ENCODE measurements at regions not wholly inside any gene's neighbourhood (a gene's known extent, or its start where the extent isn't known, plus 50 kb on each side); places are given as distances from the start of the nearest gene placed in this dataset.

DNA sequence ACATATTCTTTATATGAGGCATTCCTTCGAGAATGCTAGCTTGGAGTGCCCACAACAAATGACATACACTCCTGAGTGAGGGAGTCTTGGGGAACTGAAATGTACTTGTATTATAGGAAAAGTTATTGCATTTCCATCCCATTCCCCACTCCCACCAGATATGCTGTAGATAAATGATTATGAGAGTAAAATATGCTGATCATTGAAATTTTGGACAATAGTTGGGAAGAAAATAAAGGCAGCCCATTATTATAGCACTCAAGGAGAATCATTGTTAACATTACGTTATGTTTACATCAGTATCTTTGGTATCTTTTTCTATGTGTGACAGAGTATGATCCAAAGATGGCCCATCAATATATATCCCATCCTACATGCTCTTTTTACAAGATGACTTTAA lies 194.4 kb downstream of the GATA3 start:
- intact Hi-C loops (cut with DNase I), result no loop called here
- H3K27ac ChIP-seq, result no peak overlapping the region
- no peaks in the 10 kb centered on the region for H3K9me3 ChIP-seq
- no peaks in the 10 kb centered on the region for H3K36me3 ChIP-seq
- DNase-seq, result no peak
- 59 to 79% (median 68%) methylated on average over 2 of the region's 2 CpGs for WGBS, 3 donors
- H3K4me1 ChIP-seq (ENCODE audit: insufficient read depth), result no peaks in the 10 kb centered on the region
- no peaks in the 10 kb centered on the region for H3K27me3 ChIP-seq
- TF ChIP-seq EP300 (IDR thresholded peaks at IDR 0.05) (no peak), POLR2A (IDR thresholded peaks at IDR 0.05) (no peak)
- TF ChIP-seq, protein P1, sequence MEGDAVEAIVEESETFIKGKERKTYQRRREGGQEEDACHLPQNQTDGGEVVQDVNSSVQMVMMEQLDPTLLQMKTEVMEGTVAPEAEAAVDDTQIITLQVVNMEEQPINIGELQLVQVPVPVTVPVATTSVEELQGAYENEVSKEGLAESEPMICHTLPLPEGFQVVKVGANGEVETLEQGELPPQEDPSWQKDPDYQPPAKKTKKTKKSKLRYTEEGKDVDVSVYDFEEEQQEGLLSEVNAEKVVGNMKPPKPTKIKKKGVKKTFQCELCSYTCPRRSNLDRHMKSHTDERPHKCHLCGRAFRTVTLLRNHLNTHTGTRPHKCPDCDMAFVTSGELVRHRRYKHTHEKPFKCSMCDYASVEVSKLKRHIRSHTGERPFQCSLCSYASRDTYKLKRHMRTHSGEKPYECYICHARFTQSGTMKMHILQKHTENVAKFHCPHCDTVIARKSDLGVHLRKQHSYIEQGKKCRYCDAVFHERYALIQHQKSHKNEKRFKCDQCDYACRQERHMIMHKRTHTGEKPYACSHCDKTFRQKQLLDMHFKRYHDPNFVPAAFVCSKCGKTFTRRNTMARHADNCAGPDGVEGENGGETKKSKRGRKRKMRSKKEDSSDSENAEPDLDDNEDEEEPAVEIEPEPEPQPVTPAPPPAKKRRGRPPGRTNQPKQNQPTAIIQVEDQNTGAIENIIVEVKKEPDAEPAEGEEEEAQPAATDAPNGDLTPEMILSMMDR (IDR thresholded peaks at IDR 0.05), result no peak
- H3K4me3 ChIP-seq, result no peak overlapping the region

DNA sequence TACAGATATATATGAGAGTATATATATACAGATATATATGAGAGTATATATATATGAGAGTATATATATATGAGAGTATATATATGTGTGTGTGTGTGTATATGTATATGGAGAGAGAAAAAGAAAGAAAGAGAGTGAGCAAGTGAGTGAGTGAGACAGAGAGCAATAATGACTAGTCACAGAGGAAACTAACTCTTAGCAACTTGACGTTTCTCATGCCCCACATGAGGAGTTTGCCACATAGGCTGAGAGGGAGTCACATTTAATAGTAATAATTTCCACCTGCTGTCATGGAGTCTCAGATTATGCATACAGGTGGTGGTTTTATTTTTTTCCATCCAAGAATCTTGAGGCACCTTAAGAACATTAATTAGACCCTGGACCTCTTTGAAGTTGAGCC lies 199.9 kb downstream of the GATA3 start:
- no peaks in the 10 kb centered on the region for H3K4me1 ChIP-seq (ENCODE audit: insufficient read depth)
- no peaks in the 10 kb centered on the region for H3K27me3 ChIP-seq
- H3K9me3 ChIP-seq, result no peaks in the 10 kb centered on the region
- intact Hi-C loops (cut with DNase I), result no loop called here
- TF ChIP-seq POLR2A (IDR thresholded peaks at IDR 0.05) (no peak), EP300 (IDR thresholded peaks at IDR 0.05) (no peak)
- TF ChIP-seq, protein P1 (IDR thresholded peaks at IDR 0.05), result no peak
- WGBS, 3 donors, result 28 to 45% (median 41%) methylated on average over 1 of the region's 1 CpG
- no peak overlapping the region for H3K27ac ChIP-seq
- H3K4me3 ChIP-seq, result no peak overlapping the region
- no peak for DNase-seq
- no peaks in the 10 kb centered on the region for H3K36me3 ChIP-seq

DNA sequence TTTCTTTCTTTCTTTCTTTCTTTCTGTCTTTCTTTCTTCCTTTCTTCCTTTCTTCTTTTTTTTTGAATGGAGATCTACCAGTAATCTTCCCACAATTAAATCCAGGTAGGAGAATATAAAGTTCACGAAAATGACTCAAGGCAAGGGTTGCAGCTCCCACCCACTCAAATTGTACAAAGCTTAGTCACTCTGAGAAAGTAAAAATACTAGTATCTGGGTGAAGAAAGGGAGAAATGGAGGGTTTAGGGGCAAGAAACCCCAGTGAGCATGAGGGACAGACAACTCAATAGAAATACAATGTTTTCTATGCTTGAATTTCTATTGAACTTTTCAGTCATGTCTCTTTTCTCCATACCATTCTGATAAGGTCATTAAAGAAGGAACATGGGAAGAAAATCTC lies 200.8 kb downstream of the GATA3 start:
- TF ChIP-seq EP300 (IDR thresholded peaks at IDR 0.05) (no peak), POLR2A (IDR thresholded peaks at IDR 0.05) (no peak)
- TF ChIP-seq, protein P1 (IDR thresholded peaks at IDR 0.05), result no peak
- Histone ChIP-seq H3K4me1 (ENCODE audit: insufficient read depth) (no peaks in the 10 kb centered on the region), H3K27ac (no peak overlapping the region), H3K36me3 (no peaks in the 10 kb centered on the region), H3K4me3 (no peak overlapping the region), H3K9me3 (no peaks in the 10 kb centered on the region), H3K27me3 (no peaks in the 10 kb centered on the region)
- intact Hi-C loops (cut with DNase I), result no loop called here
- 64 to 73% (median 72%) methylated on average over 1 of the region's 1 CpG for WGBS, 3 donors
- no peak for DNase-seq

DNA sequence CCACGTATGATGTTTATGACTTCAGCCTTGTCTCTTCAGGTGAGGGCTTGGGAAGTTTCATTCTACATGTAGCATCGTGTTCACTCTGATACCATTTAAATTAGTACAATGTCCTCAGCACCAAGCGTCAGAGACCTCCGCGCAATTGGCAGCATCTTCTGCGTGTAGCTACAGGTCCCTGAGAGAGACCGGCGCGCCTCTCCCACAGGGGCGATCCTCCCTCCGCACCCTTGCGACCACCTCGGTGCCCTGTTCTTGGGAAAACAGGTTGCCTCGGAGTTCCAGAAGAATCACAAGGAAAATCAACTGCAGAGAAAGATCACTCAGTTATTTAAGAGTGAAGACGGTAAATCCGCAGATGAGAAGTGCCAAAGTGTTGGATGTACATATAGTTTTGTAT lies 206.2 kb downstream of the GATA3 start:
- Histone ChIP-seq H3K4me3 (no peak overlapping the region), H3K27me3 (no peaks in the 10 kb centered on the region), H3K4me1 (ENCODE audit: insufficient read depth) (no peaks in the 10 kb centered on the region), H3K9me3 (no peaks in the 10 kb centered on the region), H3K36me3 (no peaks in the 10 kb centered on the region), H3K27ac (no peak overlapping the region)
- TF ChIP-seq EP300 (IDR thresholded peaks at IDR 0.05), result no peak
- TF ChIP-seq, protein P1 (IDR thresholded peaks at IDR 0.05), result no peak
- TF ChIP-seq POLR2A (IDR thresholded peaks at IDR 0.05), result no peak
- no peak for DNase-seq
- intact Hi-C loops (cut with DNase I), result no loop called here
- WGBS, 3 donors, result 89 to 90% (median 89%) methylated on average over 16 of the region's 16 CpGs

DNA sequence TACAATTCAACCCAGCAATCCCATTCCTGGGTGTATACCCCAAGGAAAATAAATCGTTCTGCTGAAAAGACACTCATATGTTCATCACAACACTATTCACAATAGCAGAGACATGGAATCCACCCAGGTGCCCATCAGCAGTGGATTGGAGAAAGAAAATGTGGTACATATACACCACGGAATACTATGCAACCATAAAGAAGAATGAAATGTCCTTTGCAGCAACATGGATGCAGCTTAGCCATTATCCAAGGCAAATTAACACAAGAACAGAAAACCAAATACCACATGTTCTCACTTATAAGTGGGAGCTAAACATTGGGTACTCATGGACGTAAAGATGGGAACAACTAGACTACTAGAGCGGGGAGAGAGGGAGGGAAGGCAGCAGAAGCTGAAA lies 207.8 kb downstream of the GATA3 start:
- TF ChIP-seq EP300 (IDR thresholded peaks at IDR 0.05) (no peak), POLR2A (IDR thresholded peaks at IDR 0.05) (no peak)
- TF ChIP-seq, protein P1 (IDR thresholded peaks at IDR 0.05), result no peak
- H3K36me3 ChIP-seq, result no peaks in the 10 kb centered on the region
- H3K9me3 ChIP-seq, result no peaks in the 10 kb centered on the region
- intact Hi-C loops (cut with DNase I), result no loop called here
- no peak for DNase-seq
- 82 to 96% (median 87%) methylated on average over 4 of the region's 4 CpGs for WGBS, 3 donors
- H3K4me1 ChIP-seq (ENCODE audit: insufficient read depth), result no peaks in the 10 kb centered on the region
- no peaks in the 10 kb centered on the region for H3K27me3 ChIP-seq
- no peak overlapping the region for H3K4me3 ChIP-seq
- H3K27ac ChIP-seq, result no peak overlapping the region
